ENCODE measurements at regions not wholly inside any gene's neighbourhood (a gene's known extent, or its start where the extent isn't known, plus 50 kb on each side); places are given as distances from the start of the nearest gene placed in this dataset.

DNA sequence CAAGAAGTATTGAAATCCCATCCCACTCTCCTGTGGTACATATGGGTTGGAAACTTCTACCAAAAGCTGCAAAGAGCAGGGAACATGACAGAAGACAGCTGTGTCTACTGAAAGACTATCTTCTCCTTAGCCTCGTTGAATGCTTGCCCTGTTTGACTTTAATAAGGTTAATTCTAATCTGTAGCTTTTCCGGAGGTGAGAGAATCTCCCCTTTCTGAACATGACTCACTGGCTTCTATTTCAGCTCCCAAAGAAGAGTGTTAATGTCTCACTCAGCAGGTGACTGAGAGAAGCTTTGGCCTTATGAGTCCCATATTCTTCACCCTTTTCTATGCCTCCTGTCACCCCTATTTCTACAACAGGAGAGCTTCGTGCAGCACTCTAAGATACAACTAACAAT, 88.3 kb downstream of the HHIPL2 start:
- no peak for DNase-seq (ENCODE audit: low spot score)
- Histone ChIP-seq H3K4me3 (no peak overlapping the region), H3K27ac (no peak overlapping the region)
- TF ChIP-seq, protein P1, sequence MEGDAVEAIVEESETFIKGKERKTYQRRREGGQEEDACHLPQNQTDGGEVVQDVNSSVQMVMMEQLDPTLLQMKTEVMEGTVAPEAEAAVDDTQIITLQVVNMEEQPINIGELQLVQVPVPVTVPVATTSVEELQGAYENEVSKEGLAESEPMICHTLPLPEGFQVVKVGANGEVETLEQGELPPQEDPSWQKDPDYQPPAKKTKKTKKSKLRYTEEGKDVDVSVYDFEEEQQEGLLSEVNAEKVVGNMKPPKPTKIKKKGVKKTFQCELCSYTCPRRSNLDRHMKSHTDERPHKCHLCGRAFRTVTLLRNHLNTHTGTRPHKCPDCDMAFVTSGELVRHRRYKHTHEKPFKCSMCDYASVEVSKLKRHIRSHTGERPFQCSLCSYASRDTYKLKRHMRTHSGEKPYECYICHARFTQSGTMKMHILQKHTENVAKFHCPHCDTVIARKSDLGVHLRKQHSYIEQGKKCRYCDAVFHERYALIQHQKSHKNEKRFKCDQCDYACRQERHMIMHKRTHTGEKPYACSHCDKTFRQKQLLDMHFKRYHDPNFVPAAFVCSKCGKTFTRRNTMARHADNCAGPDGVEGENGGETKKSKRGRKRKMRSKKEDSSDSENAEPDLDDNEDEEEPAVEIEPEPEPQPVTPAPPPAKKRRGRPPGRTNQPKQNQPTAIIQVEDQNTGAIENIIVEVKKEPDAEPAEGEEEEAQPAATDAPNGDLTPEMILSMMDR (IDR thresholded peaks at IDR 0.05) = no peak

DNA sequence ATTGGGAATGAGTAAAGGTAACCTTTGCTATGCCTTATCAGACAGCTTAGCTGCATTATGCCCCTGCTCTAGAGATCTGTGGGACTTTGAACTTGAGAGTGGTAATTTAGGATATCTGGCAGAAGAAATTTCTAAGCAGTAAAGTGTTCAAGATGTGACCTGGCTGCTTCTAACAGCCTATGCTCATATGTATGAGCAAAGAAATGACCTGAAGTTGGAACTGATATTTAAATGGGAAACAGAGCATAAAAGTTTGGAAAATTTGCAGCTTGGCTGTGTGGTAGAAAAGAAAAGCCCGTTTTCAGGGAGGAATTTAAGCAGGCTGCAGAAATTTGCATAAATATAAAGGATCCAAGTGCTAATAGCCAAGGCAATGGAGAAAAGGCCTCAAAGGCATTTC, 90.4 kb downstream of the HHIPL2 start:
- no peak for DNase-seq (ENCODE audit: low spot score)
- no peak overlapping the region for H3K27ac ChIP-seq
- no peak overlapping the region for H3K4me3 ChIP-seq
- TF ChIP-seq, protein P1 (IDR thresholded peaks at IDR 0.05) = no peak

DNA sequence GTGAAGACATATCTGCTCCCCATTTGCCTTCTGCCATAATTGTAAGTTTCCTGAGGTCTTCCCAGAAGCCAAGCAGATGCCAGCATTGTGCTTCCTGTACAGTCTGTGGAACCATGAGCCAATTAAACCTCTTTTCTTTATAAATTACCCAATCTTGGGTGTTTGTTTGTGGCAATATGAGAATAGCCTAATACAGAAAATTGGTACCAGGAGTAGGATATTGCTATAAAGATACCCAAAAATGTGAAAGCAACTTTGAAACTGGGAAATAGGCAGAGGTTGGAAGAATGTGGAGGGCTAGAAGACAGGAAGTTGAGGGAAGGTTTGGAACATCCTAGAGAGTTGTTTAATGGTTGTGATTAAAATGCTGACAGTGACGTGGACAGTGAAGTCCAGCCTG, 90.8 kb downstream of the HHIPL2 start:
- no peak overlapping the region for H3K4me3 ChIP-seq
- no peak for DNase-seq (ENCODE audit: low spot score)
- TF ChIP-seq, protein P1 (IDR thresholded peaks at IDR 0.05) = no peak
- H3K27ac ChIP-seq = no peak overlapping the region

DNA sequence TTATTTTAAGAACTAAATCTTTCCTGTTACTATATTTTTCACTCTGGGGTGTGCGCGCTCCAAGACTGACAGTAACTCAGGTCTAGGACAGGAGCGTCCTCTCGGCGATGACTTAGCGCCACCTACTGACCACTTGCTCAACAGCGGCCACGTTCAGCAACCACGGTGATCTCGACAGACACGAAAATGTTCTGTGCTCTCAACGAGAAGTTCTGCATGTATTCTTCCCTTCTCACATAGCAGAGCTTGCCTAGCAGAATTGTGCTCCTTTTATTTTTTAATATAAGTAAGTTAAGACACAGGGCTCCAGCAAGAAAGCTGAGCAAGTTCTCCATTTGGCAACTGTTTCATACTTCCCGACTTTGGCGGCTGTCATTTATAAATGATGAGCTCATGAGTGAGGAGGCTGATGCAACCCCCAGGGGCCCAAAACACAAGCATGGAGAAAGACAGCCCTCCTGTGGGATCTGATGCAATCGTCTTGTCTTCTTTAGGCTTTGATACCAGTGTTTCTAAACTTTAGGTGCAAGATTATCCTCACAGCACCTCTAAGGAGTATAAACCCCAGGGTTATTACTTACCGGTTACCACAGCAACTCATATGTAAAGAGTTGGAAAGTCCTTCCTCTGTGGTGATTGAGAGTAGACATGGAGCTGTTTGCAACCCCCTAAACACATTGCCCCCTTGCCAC, 92.6 kb downstream of the HHIPL2 start:
- DNase-seq (ENCODE audit: low spot score) = peak; percentile 84
- no peak overlapping the region for H3K27ac ChIP-seq
- peak overlapping the region; percentile 46 for H3K4me3 ChIP-seq
- TF ChIP-seq, protein P1 (IDR thresholded peaks at IDR 0.05) = peak; percentile 84

DNA sequence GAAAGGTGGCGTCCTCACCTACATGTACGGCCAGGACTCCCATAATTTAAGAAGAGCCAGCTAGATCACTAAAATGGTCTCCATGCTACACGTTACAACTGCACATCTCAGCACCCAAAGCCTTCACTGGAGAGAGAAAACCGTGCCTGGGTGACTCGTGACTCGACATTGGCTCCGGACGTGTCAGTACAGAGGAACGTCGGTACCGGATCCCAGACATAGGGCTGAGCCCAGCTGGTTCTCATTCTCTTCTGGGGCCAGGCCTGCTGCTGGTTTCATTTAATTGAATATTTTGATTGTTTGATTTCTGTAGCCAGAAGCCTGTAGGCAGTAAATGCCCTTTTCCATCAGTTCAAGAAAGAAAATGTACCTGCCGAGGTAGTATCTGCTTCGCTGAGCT, 93.1 kb downstream of the HHIPL2 start:
- H3K27ac ChIP-seq = no peak overlapping the region
- TF ChIP-seq, protein P1 (IDR thresholded peaks at IDR 0.05) = no peak
- no peak for DNase-seq (ENCODE audit: low spot score)
- H3K4me3 ChIP-seq = peak overlapping the region; percentile 46

DNA sequence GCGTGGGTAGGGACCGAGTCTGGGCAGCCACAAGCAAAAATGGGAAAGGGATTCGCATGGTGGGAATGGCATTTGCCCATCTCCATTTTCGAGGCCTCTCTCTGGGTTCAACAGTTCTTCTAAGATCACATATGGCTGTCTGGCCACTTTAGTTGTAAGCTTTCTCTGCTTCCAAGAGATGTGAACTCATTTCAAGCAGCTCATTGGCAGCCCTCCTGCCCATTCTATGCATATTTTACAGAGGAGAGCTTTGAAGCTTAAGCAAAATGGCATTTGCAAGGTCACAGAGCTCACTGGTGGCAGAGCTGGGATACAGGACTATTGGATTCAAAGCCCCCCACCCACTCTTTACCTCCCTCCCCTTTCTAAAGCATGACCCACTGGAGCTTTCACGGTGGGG, 93.7 kb downstream of the HHIPL2 start:
- Histone ChIP-seq H3K27ac (no peak overlapping the region), H3K4me3 (no peak overlapping the region)
- DNase-seq (ENCODE audit: low spot score) = no peak
- TF ChIP-seq, protein P1 (IDR thresholded peaks at IDR 0.05) = no peak

DNA sequence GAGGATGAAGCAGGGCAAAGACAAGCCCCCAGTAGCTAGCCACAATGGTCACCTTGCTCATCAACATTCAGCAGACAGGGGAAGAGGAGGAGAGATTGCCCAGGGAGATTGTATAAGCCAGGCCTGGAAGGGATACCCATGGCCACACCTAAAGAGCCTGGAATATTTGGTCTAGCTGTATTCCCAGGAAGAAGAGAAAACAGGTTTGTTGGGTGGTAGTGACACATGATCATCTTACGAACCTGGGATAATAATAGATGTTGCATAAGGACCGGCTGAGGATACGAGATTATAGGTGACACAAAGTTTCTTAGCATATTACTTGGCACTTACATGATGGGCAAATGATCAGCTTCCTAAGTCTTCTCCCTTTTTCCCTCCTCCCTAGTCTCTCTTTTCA, 95.9 kb downstream of the HHIPL2 start:
- no peak for DNase-seq (ENCODE audit: low spot score)
- Histone ChIP-seq H3K4me3 (no peak overlapping the region), H3K27ac (no peak overlapping the region)
- TF ChIP-seq, protein P1 (IDR thresholded peaks at IDR 0.05) = no peak

Data from coronary artery (tissue), 2 donors.